Breast epithelium (tissue), 3 donors: ENCODE measurements at regions not wholly inside any gene's neighbourhood (a gene's known extent, or its start where the extent isn't known, plus 50 kb on each side); places are given as distances from the start of the nearest gene placed in this dataset.

Experiments
- POLR2A ChIP-seq: fragments of 450-650 bp; IDR thresholded peaks from one replicate; pipeline ENCODE4 v1.6.1; 2016; ENCODE audit warnings: antibody characterized with exemption, mild to moderate bottlenecking, moderate library complexity
- TF ChIP-seq, protein P1 (sequence below), 3 donors: fragments of 450-650 bp; IDR thresholded peaks; one replicate each; pipeline ENCODE4 v1.5.1; 2016 to 2017; ENCODE audit warnings: antibody characterized with exemption in 3 of 3, mild to moderate bottlenecking in 3 of 3, moderate library complexity in 3 of 3

DNA sequence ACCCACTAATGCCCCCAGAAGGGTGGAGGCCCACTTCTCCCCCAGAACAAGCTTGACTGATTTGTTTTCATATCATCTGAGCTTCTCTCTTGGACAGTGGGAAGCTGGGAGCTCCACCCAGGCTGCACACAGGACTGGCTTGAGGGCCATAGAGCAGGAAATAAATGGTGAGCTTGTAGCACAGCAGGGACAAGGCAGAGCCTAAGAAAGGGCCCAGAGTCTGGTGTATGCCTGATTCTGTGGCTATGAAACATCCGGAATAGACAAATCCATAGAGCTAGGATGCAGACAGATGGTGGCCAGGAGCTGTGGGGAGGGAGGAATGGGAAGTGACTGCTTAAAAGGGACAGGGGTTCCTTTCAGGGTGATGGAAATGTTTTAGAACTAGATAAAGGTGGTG is 79.0 kb downstream of the ARL6IP4 start:
- TF ChIP-seq, protein P1, sequence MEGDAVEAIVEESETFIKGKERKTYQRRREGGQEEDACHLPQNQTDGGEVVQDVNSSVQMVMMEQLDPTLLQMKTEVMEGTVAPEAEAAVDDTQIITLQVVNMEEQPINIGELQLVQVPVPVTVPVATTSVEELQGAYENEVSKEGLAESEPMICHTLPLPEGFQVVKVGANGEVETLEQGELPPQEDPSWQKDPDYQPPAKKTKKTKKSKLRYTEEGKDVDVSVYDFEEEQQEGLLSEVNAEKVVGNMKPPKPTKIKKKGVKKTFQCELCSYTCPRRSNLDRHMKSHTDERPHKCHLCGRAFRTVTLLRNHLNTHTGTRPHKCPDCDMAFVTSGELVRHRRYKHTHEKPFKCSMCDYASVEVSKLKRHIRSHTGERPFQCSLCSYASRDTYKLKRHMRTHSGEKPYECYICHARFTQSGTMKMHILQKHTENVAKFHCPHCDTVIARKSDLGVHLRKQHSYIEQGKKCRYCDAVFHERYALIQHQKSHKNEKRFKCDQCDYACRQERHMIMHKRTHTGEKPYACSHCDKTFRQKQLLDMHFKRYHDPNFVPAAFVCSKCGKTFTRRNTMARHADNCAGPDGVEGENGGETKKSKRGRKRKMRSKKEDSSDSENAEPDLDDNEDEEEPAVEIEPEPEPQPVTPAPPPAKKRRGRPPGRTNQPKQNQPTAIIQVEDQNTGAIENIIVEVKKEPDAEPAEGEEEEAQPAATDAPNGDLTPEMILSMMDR (IDR thresholded peaks at IDR 0.05): no peak
- TF ChIP-seq POLR2A: no peak
